Neural cell (in vitro differentiated cells): ENCODE measurements at regions not wholly inside any gene's neighbourhood (a gene's known extent, or its start where the extent isn't known, plus 50 kb on each side); places are given as distances from the start of the nearest gene placed in this dataset.

ENCODE experiments used
- H2AFZ ChIP-seq: fragments of 200-600, 300-800 bp; sonication (generic), shearing (Covaris generic); 2 replicates; pipeline ENCODE4 v1.6.0; 2014; ENCODE audit warnings: low read depth, mild to moderate bottlenecking, antibody characterized with exemption, low read length, moderate library complexity
- H3F3A ChIP-seq: fragments of 200-600 bp; shearing (Covaris generic); 2 replicates; pipeline ENCODE4 v1.6.1; 2016; ENCODE audit warnings: mild to moderate bottlenecking, moderate library complexity, mixed read lengths, antibody characterized with exemption, low read length; ENCODE audit not compliant: insufficient read depth, poor library complexity, severe bottlenecking
- H3K27ac ChIP-seq: fragments of 200-600, 300-800 bp; sonication (generic), shearing (Covaris generic); 2 replicates; pipeline ENCODE4 v1.5.1; 2014; ENCODE audit warnings: mild to moderate bottlenecking, low read length, moderate library complexity
- H3K27me3 ChIP-seq: fragments of 300-800, 200-600 bp; sonication (generic), shearing (Covaris generic); 2 replicates; pipeline ENCODE4 v1.6.0; 2014; ENCODE audit warnings: mild to moderate bottlenecking, low read depth, low read length, moderate library complexity; ENCODE audit not compliant: insufficient read depth
- H3K36me3 ChIP-seq: fragments of 300-800, 200-600 bp; sonication (generic), shearing (Covaris generic); 2 replicates; pipeline ENCODE4 v1.5.1; 2014; ENCODE audit warnings: mild to moderate bottlenecking, antibody characterized with exemption, low read length, moderate library complexity; ENCODE audit not compliant: insufficient read depth
- H3K4me2 ChIP-seq: fragments of 300-800, 200-600 bp; sonication (generic), shearing (Covaris generic); 2 replicates; pipeline ENCODE4 v1.6.0; 2014; ENCODE audit warnings: mild to moderate bottlenecking, low read length
- H3K4me3 ChIP-seq: fragments of 300-800, 200-600 bp; sonication (generic), shearing (Covaris generic); 2 replicates; pipeline ENCODE4 v1.5.1; 2014; ENCODE audit warnings: mild to moderate bottlenecking, low read length, moderate library complexity
- H3K79me2 ChIP-seq: fragments of 200-600 bp; shearing (Covaris generic); replicated peaks from 2 replicates; pipeline ENCODE4 v1.6.0; 2014; ENCODE audit warnings: mild to moderate bottlenecking, low read length, moderate library complexity; ENCODE audit not compliant: insufficient read depth
- H3K9ac ChIP-seq: fragments of 300-800, 200-600 bp; sonication (generic), shearing (Covaris generic); 2 replicates; pipeline ENCODE4 v1.6.1; 2016; ENCODE audit warnings: mild to moderate bottlenecking, low read length, mixed read lengths
- H3K9me2 ChIP-seq: fragments of 200-600 bp; shearing (Covaris generic); 2 replicates; pipeline ENCODE4 v1.6.1; 2016; ENCODE audit warnings: mild to moderate bottlenecking, low read length, mixed read lengths; ENCODE audit not compliant: insufficient read depth
- H3K9me3 ChIP-seq: fragments of 200-600, 300-800 bp; sonication (generic), shearing (Covaris generic); 2 replicates; pipeline ENCODE4 v1.6.1; 2016; ENCODE audit warnings: mild to moderate bottlenecking, mixed run types, low read length, moderate library complexity, mixed read lengths
- H4K20me1 ChIP-seq: fragments of 200-600 bp; shearing (Covaris generic); 2 replicates; pipeline ENCODE4 v1.6.1; 2016; ENCODE audit warnings: mild to moderate bottlenecking, mixed run types; ENCODE audit not compliant: insufficient read depth
- EP300 ChIP-seq: fragments of 450-650 bp; conservative IDR thresholded peaks from 2 replicates; pipeline ENCODE4 v1.6.1; 2014; ENCODE audit warnings: antibody characterized with exemption, mild to moderate bottlenecking, moderate library complexity; ENCODE audit not compliant: poor library complexity, severe bottlenecking
- EZH2 ChIP-seq: fragments of 200-600, 300-800 bp; shearing (Covaris generic), sonication (generic); IDR thresholded peaks from 2 replicates; pipeline ENCODE4 v1.6.1; 2014; ENCODE audit warnings: antibody characterized with exemption, low read length, borderline replicate concordance, mild to moderate bottlenecking; ENCODE audit not compliant: insufficient read depth, poor library complexity, severe bottlenecking
- MXI1 ChIP-seq: fragments of 450-650 bp; conservative IDR thresholded peaks from 2 replicates; pipeline ENCODE4 v1.6.1; 2014; ENCODE audit warnings: antibody characterized with exemption, mild to moderate bottlenecking; ENCODE audit not compliant: poor library complexity, severe bottlenecking
- POLR2AphosphoS5 ChIP-seq: IDR thresholded peaks from 2 replicates; pipeline ENCODE4 v1.6.1; 2012
- RAD21 ChIP-seq: fragments of 450-650 bp; conservative IDR thresholded peaks from 2 replicates; pipeline ENCODE4 v1.6.1; 2014; ENCODE audit warnings: antibody characterized with exemption, mild to moderate bottlenecking, moderate library complexity
- SMC3 ChIP-seq: fragments of 450-650 bp; conservative IDR thresholded peaks from 2 replicates; pipeline ENCODE4 v1.6.1; 2014; ENCODE audit warnings: antibody characterized with exemption, mild to moderate bottlenecking, moderate library complexity; ENCODE audit not compliant: poor library complexity
- TAF1 ChIP-seq: IDR thresholded peaks from 2 replicates; pipeline ENCODE4 v1.6.1; 2012; ENCODE audit warnings: low read depth
- TF ChIP-seq, protein P1 (sequence below): fragments of 450-650 bp; IDR thresholded peaks from 2 replicates; pipeline ENCODE4 v1.5.1; 2014; ENCODE audit warnings: antibody characterized with exemption, mild to moderate bottlenecking, moderate library complexity; ENCODE audit not compliant: poor library complexity, severe bottlenecking
- TF ChIP-seq, protein P2 (sequence below): IDR thresholded peaks from 2 replicates; pipeline ENCODE4 v1.6.1; 2012; ENCODE audit warnings: borderline replicate concordance

DNA sequence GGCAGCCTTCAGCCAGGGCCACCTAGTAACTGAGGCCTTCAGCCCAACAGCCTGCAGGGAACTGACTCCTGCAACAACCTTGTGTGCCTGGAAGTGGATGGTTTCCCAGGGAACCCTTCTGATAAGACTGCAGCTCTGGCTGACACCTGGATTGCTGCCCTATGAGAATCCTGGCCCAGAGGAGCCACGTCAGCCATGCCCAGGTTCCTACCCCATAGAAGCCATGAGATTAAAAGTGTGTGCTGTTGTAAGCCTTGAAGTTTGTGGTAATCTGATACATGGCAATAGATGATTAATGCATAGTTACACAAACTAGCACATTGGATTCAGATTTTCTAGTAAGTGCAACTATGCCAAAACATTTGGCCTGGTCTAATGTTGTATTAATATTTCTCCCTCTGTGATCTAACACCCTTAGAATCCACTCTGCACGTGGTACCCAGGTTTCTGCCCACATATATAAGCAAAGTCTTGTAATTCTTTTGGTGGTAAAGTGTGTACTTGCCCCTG lies 64.8 kb upstream of the BEGAIN start:
- Histone ChIP-seq H3K9me3 (no peaks in the 10 kb centered on the region), H3K27ac (no peak overlapping the region), H3K9me2 (no peaks in the 10 kb centered on the region), H3K4me3 (no peak overlapping the region), H3K27me3 (no peaks in the 10 kb centered on the region), H3K4me2 (no peak overlapping the region), H3K36me3 (no peaks in the 10 kb centered on the region), H3K79me2 (no peaks in the 10 kb centered on the region), H3F3A (no peaks in the 10 kb centered on the region), H3K9ac (no peak overlapping the region), H4K20me1 (no peaks in the 10 kb centered on the region), H2AFZ (no peak overlapping the region)
- TF ChIP-seq EZH2 = no peak
- no peak for TF ChIP-seq RAD21
- no peak for TF ChIP-seq MXI1
- no peak for TF ChIP-seq TAF1
- TF ChIP-seq, protein P1, sequence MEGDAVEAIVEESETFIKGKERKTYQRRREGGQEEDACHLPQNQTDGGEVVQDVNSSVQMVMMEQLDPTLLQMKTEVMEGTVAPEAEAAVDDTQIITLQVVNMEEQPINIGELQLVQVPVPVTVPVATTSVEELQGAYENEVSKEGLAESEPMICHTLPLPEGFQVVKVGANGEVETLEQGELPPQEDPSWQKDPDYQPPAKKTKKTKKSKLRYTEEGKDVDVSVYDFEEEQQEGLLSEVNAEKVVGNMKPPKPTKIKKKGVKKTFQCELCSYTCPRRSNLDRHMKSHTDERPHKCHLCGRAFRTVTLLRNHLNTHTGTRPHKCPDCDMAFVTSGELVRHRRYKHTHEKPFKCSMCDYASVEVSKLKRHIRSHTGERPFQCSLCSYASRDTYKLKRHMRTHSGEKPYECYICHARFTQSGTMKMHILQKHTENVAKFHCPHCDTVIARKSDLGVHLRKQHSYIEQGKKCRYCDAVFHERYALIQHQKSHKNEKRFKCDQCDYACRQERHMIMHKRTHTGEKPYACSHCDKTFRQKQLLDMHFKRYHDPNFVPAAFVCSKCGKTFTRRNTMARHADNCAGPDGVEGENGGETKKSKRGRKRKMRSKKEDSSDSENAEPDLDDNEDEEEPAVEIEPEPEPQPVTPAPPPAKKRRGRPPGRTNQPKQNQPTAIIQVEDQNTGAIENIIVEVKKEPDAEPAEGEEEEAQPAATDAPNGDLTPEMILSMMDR = no peak
- no peak for TF ChIP-seq POLR2AphosphoS5
- no peak for TF ChIP-seq SMC3
- no peak for TF ChIP-seq EP300
- TF ChIP-seq, protein P2, sequence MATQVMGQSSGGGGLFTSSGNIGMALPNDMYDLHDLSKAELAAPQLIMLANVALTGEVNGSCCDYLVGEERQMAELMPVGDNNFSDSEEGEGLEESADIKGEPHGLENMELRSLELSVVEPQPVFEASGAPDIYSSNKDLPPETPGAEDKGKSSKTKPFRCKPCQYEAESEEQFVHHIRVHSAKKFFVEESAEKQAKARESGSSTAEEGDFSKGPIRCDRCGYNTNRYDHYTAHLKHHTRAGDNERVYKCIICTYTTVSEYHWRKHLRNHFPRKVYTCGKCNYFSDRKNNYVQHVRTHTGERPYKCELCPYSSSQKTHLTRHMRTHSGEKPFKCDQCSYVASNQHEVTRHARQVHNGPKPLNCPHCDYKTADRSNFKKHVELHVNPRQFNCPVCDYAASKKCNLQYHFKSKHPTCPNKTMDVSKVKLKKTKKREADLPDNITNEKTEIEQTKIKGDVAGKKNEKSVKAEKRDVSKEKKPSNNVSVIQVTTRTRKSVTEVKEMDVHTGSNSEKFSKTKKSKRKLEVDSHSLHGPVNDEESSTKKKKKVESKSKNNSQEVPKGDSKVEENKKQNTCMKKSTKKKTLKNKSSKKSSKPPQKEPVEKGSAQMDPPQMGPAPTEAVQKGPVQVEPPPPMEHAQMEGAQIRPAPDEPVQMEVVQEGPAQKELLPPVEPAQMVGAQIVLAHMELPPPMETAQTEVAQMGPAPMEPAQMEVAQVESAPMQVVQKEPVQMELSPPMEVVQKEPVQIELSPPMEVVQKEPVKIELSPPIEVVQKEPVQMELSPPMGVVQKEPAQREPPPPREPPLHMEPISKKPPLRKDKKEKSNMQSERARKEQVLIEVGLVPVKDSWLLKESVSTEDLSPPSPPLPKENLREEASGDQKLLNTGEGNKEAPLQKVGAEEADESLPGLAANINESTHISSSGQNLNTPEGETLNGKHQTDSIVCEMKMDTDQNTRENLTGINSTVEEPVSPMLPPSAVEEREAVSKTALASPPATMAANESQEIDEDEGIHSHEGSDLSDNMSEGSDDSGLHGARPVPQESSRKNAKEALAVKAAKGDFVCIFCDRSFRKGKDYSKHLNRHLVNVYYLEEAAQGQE = no peak

DNA sequence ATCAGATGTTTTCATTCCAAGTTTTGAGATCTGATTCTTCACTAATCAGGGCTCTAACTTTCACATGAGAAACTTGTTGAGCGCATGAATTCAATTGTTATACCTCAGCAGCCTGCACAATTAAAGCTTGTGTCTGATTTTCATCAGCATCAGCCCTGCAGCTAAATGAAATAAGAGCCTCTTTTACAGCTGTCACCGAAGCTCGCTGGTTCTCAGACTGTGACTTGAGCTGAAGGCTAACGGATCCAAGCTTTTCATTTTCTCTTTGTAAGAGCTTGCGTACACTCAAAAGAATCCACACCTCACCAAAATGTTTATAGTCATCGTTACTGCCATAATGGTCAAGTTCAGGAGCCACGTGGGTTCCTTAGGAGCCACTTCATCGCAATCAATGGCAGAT lies 65.5 kb upstream of the BEGAIN start:
- H3K9me2 ChIP-seq = no peaks in the 10 kb centered on the region
- H3F3A ChIP-seq = no peaks in the 10 kb centered on the region
- H4K20me1 ChIP-seq = no peaks in the 10 kb centered on the region
- no peak overlapping the region for H3K27ac ChIP-seq
- no peak overlapping the region for H2AFZ ChIP-seq
- no peak overlapping the region for H3K9ac ChIP-seq
- no peaks in the 10 kb centered on the region for H3K9me3 ChIP-seq
- H3K4me3 ChIP-seq = no peak overlapping the region
- no peaks in the 10 kb centered on the region for H3K79me2 ChIP-seq
- no peaks in the 10 kb centered on the region for H3K27me3 ChIP-seq
- H3K4me2 ChIP-seq = no peak overlapping the region
- no peaks in the 10 kb centered on the region for H3K36me3 ChIP-seq
- no peak for TF ChIP-seq MXI1
- no peak for TF ChIP-seq SMC3
- no peak for TF ChIP-seq RAD21
- TF ChIP-seq, protein P2 = no peak
- TF ChIP-seq, protein P1 = no peak
- no peak for TF ChIP-seq EZH2
- no peak for TF ChIP-seq EP300
- TF ChIP-seq TAF1 = no peak
- no peak for TF ChIP-seq POLR2AphosphoS5
